GM12892 (cell line): ENCODE measurements at regions not wholly inside any gene's neighbourhood (a gene's known extent, or its start where the extent isn't known, plus 50 kb on each side); places are given as distances from the start of the nearest gene placed in this dataset.

Experiments used
- POLR2A ChIP-seq: IDR thresholded peaks from 2 replicates; pipeline ENCODE4 v1.6.1; 2011; ENCODE audit warnings: low read depth, low read length, control low read depth
- POLR2AphosphoS5 ChIP-seq: IDR thresholded peaks from 2 replicates; pipeline ENCODE4 v1.6.1; 2011; ENCODE audit warnings: low read depth, low read length, control low read depth
- TAF1 ChIP-seq: IDR thresholded peaks from 2 replicates; pipeline ENCODE4 v1.6.1; 2011; ENCODE audit warnings: low read depth, mild to moderate bottlenecking, control low read depth, low read length, borderline replicate concordance

- no peak for TF ChIP-seq POLR2AphosphoS5
- no peak for TF ChIP-seq POLR2A
- no peak for TF ChIP-seq TAF1
Observed at GRCh38 chr16:17520561-17520960, 49.8 kb upstream of the XYLT1 start.
